B cell (primary cell): ENCODE measurements at regions not wholly inside any gene's neighbourhood (a gene's known extent, or its start where the extent isn't known, plus 50 kb on each side); places are given as distances from the start of the nearest gene placed in this dataset.
"Not testable (repeated sequence)": the region's sequence is repeated elsewhere in the genome, so short reads cannot be mapped to it uniquely, and the experiment has no call there.

Experiments
- ATAC-seq: fragments of 200-7000 bp; cut with Tn5 transposase; one replicate; pipeline ENCODE4 v1.10.0; 2021; ENCODE audit warnings: low read depth, mild to moderate bottlenecking, moderate number of reproducible peaks, moderate library complexity
- CTCF ChIA-PET: fragments of 350-600 bp; sonication (Branson Sonifier 250); formaldehyde crosslinking; loops from one replicate; lab custom pipeline; 2021; ENCODE audit warnings: antibody characterized with exemption, inconsistent platforms; lab: Charles Lee
- POLR2A ChIA-PET: fragments of 350-600 bp; sonication (Branson Sonifier 250); formaldehyde crosslinking; loops from one replicate; lab custom pipeline; 2021; ENCODE audit warnings: antibody characterized with exemption; lab: Charles Lee
- DNase-seq: peaks from one replicate; pipeline ENCODE4 v3.0.0; 2013
- H2AFZ ChIP-seq: 2 replicates; pipeline ENCODE4 v1.6.1; 2012; ENCODE audit warnings: mild to moderate bottlenecking, low read depth, low read length; ENCODE audit not compliant: insufficient read depth, poor library complexity, severe bottlenecking
- H3K27ac ChIP-seq, 2 donors: 1 replicate in 1 of 2; 2 replicates in 1 of 2; pipeline ENCODE4 v1.5.1; 2012 to 2013; ENCODE audit warnings: low read length in 2 of 2, mild to moderate bottlenecking in 2 of 2, moderate library complexity in 1 of 2
- H3K27me3 ChIP-seq, 4 experiments: fragments of 200-600 bp in 1 of 4; sonication (generic) in 1 of 4; replicated peaks in 1 of 4; 1 replicate in 2 of 4; 2 replicates in 2 of 4; pipeline versions ENCODE4 v1.6.1 to v1.7.0; 2013 to 2016; ENCODE audit warnings: low read length in 3 of 4, mild to moderate bottlenecking in 2 of 4, mixed read lengths in 1 of 4, moderate library complexity in 1 of 4; ENCODE audit not compliant: insufficient read depth in 4 of 4, control insufficient read depth in 3 of 4; ENCODE audit errors: control extremely low read depth in 1 of 4
- H3K36me3 ChIP-seq, 2 experiments: replicated peaks in 1 of 2; 1 replicate in 1 of 2; 2 replicates in 1 of 2; pipeline versions ENCODE4 v1.6.1 to v1.7.1; 2013; ENCODE audit warnings: low read length in 1 of 2; ENCODE audit not compliant: insufficient read depth in 2 of 2, control insufficient read depth in 1 of 2; ENCODE audit errors: control extremely low read depth in 1 of 2, extremely low read depth in 1 of 2
- H3K4me1 ChIP-seq, 2 donors: fragments of 200-600 bp in 1 of 2; sonication (generic) in 1 of 2; 1 replicate in 1 of 2; 2 replicates in 1 of 2; pipeline versions ENCODE4 v1.5.1 to v1.6.1; 2013 to 2017; ENCODE audit warnings: low read length in 2 of 2; ENCODE audit not compliant: control insufficient read depth in 2 of 2, insufficient read depth in 2 of 2
- H3K4me2 ChIP-seq: replicated peaks from 2 replicates; pipeline ENCODE3; 2012; ENCODE audit warnings: mild to moderate bottlenecking, low read depth, low read length; ENCODE audit not compliant: poor library complexity, severe bottlenecking
- H3K4me3 ChIP-seq, 5 experiments: fragments of 200-600 bp in 1 of 5; sonication (generic) in 1 of 5; 1 replicate in 3 of 5; 2 replicates in 2 of 5; pipeline versions ENCODE4 v1.5.1 to v1.7.0; 2011 to 2016; ENCODE audit warnings: low read length in 4 of 5, mild to moderate bottlenecking in 4 of 5, low read depth in 2 of 5, control low read depth in 1 of 5, moderate library complexity in 1 of 5; ENCODE audit not compliant: insufficient read depth in 1 of 5; ENCODE audit errors: control extremely low read depth in 1 of 5, extremely low read depth in 1 of 5
- H3K79me2 ChIP-seq: fragments of 200-600 bp; sonication (generic); one replicate; pipeline ENCODE4 v1.6.0; 2016; ENCODE audit warnings: low read length; ENCODE audit not compliant: control insufficient read depth, insufficient read depth
- H3K9ac ChIP-seq: fragments of 200-600 bp; sonication (generic); 2 replicates; pipeline ENCODE4 v1.6.1; 2017; ENCODE audit warnings: mild to moderate bottlenecking, low read length, moderate library complexity
- H3K9me3 ChIP-seq, 3 donors: one replicate each; pipeline versions ENCODE4 v1.6.1 to v1.7.1; 2013; ENCODE audit warnings: low read length in 2 of 3; ENCODE audit not compliant: control insufficient read depth in 2 of 3, insufficient read depth in 1 of 3; ENCODE audit errors: control extremely low read depth in 1 of 3
- H4K20me1 ChIP-seq: 2 replicates; pipeline ENCODE4 v1.6.0; 2012; ENCODE audit warnings: mild to moderate bottlenecking, low read length; ENCODE audit not compliant: insufficient read depth, control insufficient read depth, poor library complexity, severe bottlenecking
- H3K27ac Mint-ChIP-seq: one replicate; pipeline ENCODE4 v1.8.0; 2021; ENCODE audit warnings: mixed read lengths
- H3K27me3 Mint-ChIP-seq: one replicate; pipeline ENCODE4 v1.8.0; 2021; ENCODE audit warnings: mixed read lengths
- H3K4me1 Mint-ChIP-seq: one replicate; pipeline ENCODE4 v1.8.0; 2021; ENCODE audit warnings: mixed read lengths
- H3K4me3 Mint-ChIP-seq: one replicate; pipeline ENCODE4 v1.8.0; 2021; ENCODE audit warnings: mixed read lengths
- H3K9me3 Mint-ChIP-seq: one replicate; pipeline ENCODE4 v1.8.0; 2022; ENCODE audit warnings: mixed read lengths; ENCODE audit not compliant: insufficient read depth
- EZH2 ChIP-seq: IDR thresholded peaks from 2 replicates; pipeline ENCODE4 v1.6.1; 2012; ENCODE audit warnings: borderline replicate concordance, low read depth, mild to moderate bottlenecking, moderate library complexity, low read length; ENCODE audit not compliant: insufficient read depth, poor library complexity, severe bottlenecking
- WGBS: methylation state at CpG from one replicate; pipeline ENCODE4 v1.1.5; 2013; ENCODE audit warnings: missing lambda C conversion rate; ENCODE audit not compliant: insufficient coverage; 5-methylcytosine and 5-hydroxymethylcytosine counted together
- intact Hi-C: fragments of 100-400 bp; cut with micrococcal nuclease; formaldehyde crosslinking; loops from one replicate; pipeline ENCODE4 v1.10.0; 2022
- TF ChIP-seq, protein P1 (sequence below): fragments of 200-600 bp; IDR thresholded peaks from one replicate; pipeline ENCODE4 v1.8.0; 2022; ENCODE audit warnings: antibody characterized with exemption, mild to moderate bottlenecking

DNA sequence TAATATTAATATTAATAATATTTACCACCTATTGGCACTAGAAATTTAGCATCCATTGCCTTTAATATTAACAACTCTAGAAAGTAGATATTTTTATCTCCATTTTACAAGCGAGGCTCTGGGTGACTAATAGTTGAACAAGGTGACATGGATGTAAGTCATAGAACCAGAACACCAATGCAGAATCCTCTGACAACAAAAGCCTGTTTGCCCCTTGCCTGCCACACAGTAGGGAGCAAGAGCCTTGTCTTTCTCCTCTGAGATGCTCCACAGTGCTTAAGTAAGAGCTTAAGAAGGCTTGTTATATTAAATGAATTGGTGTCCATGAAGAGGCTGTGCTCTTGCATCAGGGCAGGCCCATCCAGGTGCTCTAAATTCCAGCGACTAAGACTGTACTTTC is 51.2 kb upstream of the LBX1 start:
- POLR2A ChIA-PET: no interaction called here
- Mint-ChIP-seq H3K9me3 (no peaks in the 10 kb centered on the region), H3K4me1 (peaks cover 9% of the 10 kb centered on the region), H3K27ac (no peak overlapping the region), H3K27me3 (peaks cover 48% of the 10 kb centered on the region), H3K4me3 (no peak overlapping the region)
- Histone ChIP-seq H3K4me1 (peaks cover 5 to 19% of the 10 kb centered on the region in 2 donors), H3K4me3 (no peak overlapping the region), H3K4me2 (no peak overlapping the region), H3K79me2 (no peaks in the 10 kb centered on the region), H3K9ac (no peak overlapping the region), H3K27me3 (peaks cover 0 to 37% (median 27%) of the 10 kb centered on the region in 4 experiments), H3K36me3 (no peaks in the 10 kb centered on the region), H4K20me1 (no peaks in the 10 kb centered on the region), H3K27ac (no peak overlapping the region), H2AFZ (no peak overlapping the region), H3K9me3 (peaks cover 0 to 4% (median 0%) of the 10 kb centered on the region in 3 donors)
- WGBS: 100% methylated on average over 1 of the region's 2 CpGs
- DNase-seq: no peak
- CTCF ChIA-PET: interaction anchor here (1.5 kb wide), 1 partner anchor 12 kb away, joined by 5 read pairs; no protein-coding TSS in a partner anchor
- no peak for TF ChIP-seq EZH2
- TF ChIP-seq, protein P1, sequence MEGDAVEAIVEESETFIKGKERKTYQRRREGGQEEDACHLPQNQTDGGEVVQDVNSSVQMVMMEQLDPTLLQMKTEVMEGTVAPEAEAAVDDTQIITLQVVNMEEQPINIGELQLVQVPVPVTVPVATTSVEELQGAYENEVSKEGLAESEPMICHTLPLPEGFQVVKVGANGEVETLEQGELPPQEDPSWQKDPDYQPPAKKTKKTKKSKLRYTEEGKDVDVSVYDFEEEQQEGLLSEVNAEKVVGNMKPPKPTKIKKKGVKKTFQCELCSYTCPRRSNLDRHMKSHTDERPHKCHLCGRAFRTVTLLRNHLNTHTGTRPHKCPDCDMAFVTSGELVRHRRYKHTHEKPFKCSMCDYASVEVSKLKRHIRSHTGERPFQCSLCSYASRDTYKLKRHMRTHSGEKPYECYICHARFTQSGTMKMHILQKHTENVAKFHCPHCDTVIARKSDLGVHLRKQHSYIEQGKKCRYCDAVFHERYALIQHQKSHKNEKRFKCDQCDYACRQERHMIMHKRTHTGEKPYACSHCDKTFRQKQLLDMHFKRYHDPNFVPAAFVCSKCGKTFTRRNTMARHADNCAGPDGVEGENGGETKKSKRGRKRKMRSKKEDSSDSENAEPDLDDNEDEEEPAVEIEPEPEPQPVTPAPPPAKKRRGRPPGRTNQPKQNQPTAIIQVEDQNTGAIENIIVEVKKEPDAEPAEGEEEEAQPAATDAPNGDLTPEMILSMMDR: no peak
- no peak for ATAC-seq
- intact Hi-C loops: no loop called here

DNA sequence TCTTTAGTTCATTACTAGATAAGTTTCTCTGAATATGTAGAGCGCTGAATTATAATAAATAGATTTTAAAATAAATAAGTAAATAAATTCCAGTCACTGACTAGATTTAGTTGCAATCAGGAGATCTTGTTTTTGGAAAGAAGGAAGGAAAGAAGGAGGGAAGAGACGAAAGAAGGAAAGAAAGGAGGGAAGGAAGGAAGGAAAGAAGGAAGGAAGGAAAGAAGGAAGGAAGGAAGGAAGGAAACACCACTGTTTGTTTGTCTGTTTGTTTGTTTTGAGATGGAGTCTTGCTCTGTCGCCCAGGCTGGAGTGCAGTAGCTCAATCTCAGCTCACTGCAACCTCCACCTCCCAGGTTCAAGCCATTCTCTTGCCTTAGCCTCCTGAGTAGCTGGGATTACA is 51.7 kb upstream of the LBX1 start:
- WGBS: 88% methylated on average over 1 of the region's 3 CpGs
- intact Hi-C loops: not testable (repeated sequence)

More for the DNA sequence above, 51.7 kb upstream of the LBX1 start:
- H4K20me1 ChIP-seq, H3K36me3 ChIP-seq, H3K79me2 ChIP-seq, H3K9me3 ChIP-seq, H3K9me3 Mint-ChIP-seq, H3K4me1 Mint-ChIP-seq, H3K4me3 ChIP-seq, H3K4me3 Mint-ChIP-seq, H3K9ac ChIP-seq, ATAC-seq, DNase-seq, H3K4me2 ChIP-seq, H3K27ac Mint-ChIP-seq, POLR2A ChIA-PET, H2AFZ ChIP-seq, H3K27ac ChIP-seq: not testable (repeated sequence)
- H3K27me3 Mint-ChIP-seq: peaks cover 48% of the 10 kb centered on the region
- CTCF ChIA-PET: interaction anchor here (1.5 kb wide), 1 partner anchor 11 kb away, joined by 5 read pairs; no protein-coding TSS in a partner anchor
- Histone ChIP-seq H3K4me1 (peaks cover 5 to 20% of the 10 kb centered on the region in 2 donors), H3K27me3 (peaks cover 0 to 40% (median 27%) of the 10 kb centered on the region in 4 experiments)
